ENCODE measurements at regions not wholly inside any gene's neighbourhood (a gene's known extent, or its start where the extent isn't known, plus 50 kb on each side); places are given as distances from the start of the nearest gene placed in this dataset.

GRCh38 chr2:239778861-239779558 is 246.1 kb downstream of the NDUFA10 start:
- no peak for DNase-seq (ENCODE audit: low read depth)

GRCh38 chr2:239778042-239778851 is 246.9 kb downstream of the NDUFA10 start:
- no peak for DNase-seq (ENCODE audit: low read depth)

- no peak for DNase-seq (ENCODE audit: low read depth)
Measured at GRCh38 chr2:239777219-239777618, 247.9 kb downstream of the NDUFA10 start.

- no peak for DNase-seq (ENCODE audit: low read depth)
Measured at GRCh38 chr2:239776436-239777005, 248.6 kb downstream of the NDUFA10 start.

GRCh38 chr2:239775623-239776435 is 249.3 kb downstream of the NDUFA10 start:
- no peak for DNase-seq (ENCODE audit: low read depth)

GRCh38 chr2:239774933-239775622 is 250.1 kb downstream of the NDUFA10 start:
- no peak for DNase-seq (ENCODE audit: low read depth)

- no peak for DNase-seq (ENCODE audit: low read depth)
Measured at GRCh38 chr2:239774142-239774462, 251.0 kb downstream of the NDUFA10 start.

- DNase-seq (ENCODE audit: low read depth), result no peak
Measured at GRCh38 chr2:239773228-239774141, 251.7 kb downstream of the NDUFA10 start.

GRCh38 chr2:239772721-239773120 is 252.4 kb downstream of the NDUFA10 start:
- no peak for DNase-seq (ENCODE audit: low read depth)

- no peak for DNase-seq (ENCODE audit: low read depth)
Measured at GRCh38 chr2:239770246-239770639, 254.9 kb downstream of the NDUFA10 start.

GRCh38 chr2:239769554-239770245 is 255.4 kb downstream of the NDUFA10 start:
- DNase-seq (ENCODE audit: low read depth), result no peak

GRCh38 chr2:239768907-239769553 is 256.1 kb downstream of the NDUFA10 start:
- no peak for DNase-seq (ENCODE audit: low read depth)

GRCh38 chr2:239768031-239768790 is 256.9 kb downstream of the NDUFA10 start:
- DNase-seq (ENCODE audit: low read depth), result no peak

- no peak for DNase-seq (ENCODE audit: low read depth)
Measured at GRCh38 chr2:239767021-239767905, 257.9 kb downstream of the NDUFA10 start.

GRCh38 chr2:239765911-239766310 is 259.2 kb downstream of the NDUFA10 start:
- no peak for DNase-seq (ENCODE audit: low read depth)

- DNase-seq (ENCODE audit: low read depth), result no peak
Measured at GRCh38 chr2:239765076-239765845, 259.9 kb downstream of the NDUFA10 start.

Data from stimulated activated CD8-positive, alpha-beta memory T cell treated with anti-CD3 and anti-CD28 coated beads, Interleukin-15, amount 100 ng/mL, for 24 hours (primary cell).